RPMI7951 (cell line): ENCODE measurements at regions not wholly inside any gene's neighbourhood (a gene's known extent, or its start where the extent isn't known, plus 50 kb on each side); places are given as distances from the start of the nearest gene placed in this dataset.

Experiments
- DNase-seq: peaks from one replicate; pipeline ENCODE4 v3.0.0-alpha.2; 2012; ENCODE audit warnings: low read depth

DNA sequence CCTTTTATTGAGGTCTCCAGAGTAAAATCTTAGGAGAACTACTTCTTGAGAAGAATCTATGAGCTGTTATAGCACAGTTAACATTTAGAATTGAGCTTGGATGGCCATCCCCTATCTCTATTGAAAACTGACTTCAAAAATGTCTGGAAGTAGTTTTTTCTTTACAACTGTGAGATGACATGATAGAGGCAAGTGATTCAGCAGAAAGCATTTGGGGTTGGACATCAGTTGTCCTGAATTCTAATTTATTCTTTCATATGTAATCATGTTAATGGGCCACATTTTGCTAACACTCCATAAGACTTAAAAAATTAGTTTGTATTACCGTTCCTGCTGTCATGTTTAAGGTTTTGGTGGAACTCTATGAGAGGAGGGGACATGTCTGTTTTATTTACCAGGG, 237.0 kb upstream of the SLC14A2 start:
- no peak for DNase-seq

- no peak for DNase-seq
These were observed 236.3 kb upstream of the SLC14A2 start for GRCh38 chr18:45378933-45379332.

DNA sequence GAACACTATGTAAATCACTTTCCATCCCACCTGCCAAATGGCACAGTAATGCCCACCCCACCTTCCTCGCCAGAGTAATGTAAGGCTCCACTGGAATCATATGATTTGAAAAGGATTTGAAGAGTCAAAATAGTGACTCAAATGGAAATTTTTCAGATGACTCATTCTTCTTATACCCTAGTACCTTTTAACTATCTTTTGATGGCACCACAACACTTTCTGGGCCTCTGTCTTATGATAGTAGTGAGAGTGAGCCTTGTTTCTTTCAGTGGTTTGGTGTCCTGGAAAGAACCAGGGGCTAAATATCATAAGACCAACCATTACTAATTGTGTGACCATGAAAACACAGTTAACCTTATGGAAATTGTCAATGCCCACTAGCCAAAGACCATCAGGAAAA, 235.4 kb upstream of the SLC14A2 start:
- DNase-seq = peak; percentile 48

DNA sequence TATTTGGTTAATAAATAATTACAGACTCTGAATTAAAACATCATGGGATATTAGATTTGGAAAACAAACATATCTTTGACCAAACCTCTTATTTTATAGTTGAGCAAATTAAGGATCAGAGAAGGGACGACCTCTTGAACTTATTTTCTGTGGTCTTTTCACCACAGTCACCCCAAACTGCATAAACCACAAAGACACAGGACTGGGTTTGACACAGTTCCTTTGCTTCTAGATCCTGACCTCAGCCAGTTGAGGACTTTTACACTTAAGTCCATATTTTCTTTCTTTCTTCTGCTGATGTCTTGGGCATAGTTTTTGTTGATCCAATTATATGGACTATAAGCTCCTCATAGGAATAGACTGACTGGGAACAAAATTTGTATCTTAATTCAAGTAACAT, 234.0 kb upstream of the SLC14A2 start:
- DNase-seq = no peak

- DNase-seq = no peak
These were observed 232.0 kb upstream of the SLC14A2 start for GRCh38 chr18:45383228-45383627.

- peak; percentile 47 for DNase-seq
These were observed 230.9 kb upstream of the SLC14A2 start for GRCh38 chr18:45384137-45384961.

DNA sequence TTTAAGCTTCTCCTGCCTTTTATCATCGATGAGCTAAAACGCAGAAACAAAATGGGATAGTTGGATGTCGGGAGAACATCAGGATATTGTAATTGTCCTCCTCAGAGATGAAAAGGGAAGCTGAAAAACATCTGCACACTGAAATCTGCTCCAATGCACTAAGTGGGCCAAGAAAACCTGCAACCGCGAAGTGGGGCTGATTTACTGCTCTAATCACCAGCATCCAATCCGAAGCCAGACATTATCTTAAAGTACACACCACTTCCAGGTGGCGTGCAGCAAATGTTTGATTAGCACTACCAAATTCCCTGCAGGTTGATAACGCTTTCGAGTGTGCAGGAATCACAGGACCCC, 230.3 kb upstream of the SLC14A2 start:
- no peak for DNase-seq

GRCh38 chr18:45386041-45386655, 229.1 kb upstream of the SLC14A2 start:
- DNase-seq = peak; percentile 25

DNA sequence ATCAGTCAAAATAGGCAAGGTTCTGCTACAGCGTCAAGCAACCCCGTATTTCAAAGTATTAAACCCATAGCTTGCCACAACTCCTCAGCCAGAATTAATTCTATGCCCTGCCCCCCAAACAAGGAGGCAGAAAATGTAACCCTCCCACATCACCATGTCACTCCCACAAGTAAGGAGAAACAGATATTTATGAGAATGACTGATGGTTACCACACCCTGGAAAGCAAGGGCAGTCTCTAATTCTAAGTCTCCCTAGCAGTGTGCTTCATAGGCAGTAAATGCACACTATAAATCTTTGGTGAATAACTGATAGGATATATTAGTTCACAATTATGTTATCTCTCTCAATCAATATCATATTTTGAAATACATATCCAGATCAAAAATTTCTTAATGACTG, 228.0 kb upstream of the SLC14A2 start:
- DNase-seq = no peak

DNA sequence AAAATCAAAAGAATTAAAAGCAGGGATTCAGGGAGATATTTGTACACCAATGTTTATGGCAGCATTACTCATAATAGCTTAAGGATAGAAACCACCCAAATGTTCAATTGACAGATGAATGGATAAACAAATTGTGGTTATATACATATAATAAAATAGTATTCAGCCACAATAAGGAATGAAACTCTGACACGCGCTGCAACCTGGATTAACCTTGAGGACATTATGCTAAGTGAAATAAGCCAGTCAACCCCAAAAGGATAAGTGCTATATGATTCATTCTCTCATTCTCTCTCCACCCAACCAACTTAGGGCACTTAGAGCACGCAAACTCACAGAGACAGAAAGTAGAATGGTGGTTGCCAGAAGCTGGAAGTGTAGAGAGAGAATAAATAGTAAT, 216.8 kb upstream of the SLC14A2 start:
- DNase-seq = peak; percentile 53

GRCh38 chr18:45399146-45399545, 216.1 kb upstream of the SLC14A2 start:
- DNase-seq = no peak

GRCh38 chr18:45399643-45400042, 215.6 kb upstream of the SLC14A2 start:
- no peak for DNase-seq

DNA sequence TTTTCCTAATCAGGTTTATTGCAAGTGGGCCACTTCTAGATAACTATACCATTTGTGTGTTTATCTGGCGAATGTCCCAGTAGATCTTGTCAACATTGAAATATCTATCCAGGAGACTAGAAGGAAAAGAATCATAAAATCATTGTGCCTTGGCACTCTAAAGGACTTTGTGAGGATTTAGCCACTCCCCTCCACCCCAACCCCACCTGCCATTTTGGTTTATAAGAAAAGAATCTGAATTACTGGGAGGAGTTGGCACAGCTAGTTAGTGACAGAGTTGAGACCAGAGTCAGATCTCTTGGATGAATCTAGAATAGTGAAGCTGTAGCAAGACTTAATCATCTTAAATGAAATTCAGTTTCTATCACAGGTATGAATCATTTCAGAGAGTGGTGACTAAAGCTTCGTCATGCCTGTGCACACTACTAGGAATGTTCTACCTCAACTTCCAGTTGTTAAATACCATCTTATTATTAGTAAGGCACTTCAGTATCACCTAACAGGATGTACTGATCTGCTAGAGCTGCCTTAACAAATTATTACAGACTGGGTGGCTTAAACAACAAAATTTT, 212.7 kb upstream of the SLC14A2 start:
- DNase-seq = peak; percentile 62

GRCh38 chr18:45403341-45404049, 211.8 kb upstream of the SLC14A2 start:
- DNase-seq = no peak

DNA sequence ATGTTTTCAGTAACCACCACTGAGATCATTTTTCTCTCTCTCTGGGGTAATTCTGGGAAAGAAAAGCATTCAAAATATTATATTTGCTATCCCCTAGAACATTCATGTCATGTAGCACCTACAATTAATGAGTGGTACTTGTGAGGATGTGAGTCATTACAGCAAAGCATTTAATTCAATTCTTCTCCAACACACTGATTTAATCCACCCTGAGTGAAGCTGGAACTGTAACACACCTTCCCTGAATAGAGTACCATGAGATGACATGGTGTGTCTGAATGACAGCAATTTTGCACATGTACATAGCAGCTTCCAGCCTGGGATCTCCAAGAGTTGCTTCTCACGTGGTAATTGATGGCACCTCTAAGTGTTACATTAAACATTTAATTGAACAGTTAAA, 207.1 kb upstream of the SLC14A2 start:
- peak; percentile 12 for DNase-seq

DNA sequence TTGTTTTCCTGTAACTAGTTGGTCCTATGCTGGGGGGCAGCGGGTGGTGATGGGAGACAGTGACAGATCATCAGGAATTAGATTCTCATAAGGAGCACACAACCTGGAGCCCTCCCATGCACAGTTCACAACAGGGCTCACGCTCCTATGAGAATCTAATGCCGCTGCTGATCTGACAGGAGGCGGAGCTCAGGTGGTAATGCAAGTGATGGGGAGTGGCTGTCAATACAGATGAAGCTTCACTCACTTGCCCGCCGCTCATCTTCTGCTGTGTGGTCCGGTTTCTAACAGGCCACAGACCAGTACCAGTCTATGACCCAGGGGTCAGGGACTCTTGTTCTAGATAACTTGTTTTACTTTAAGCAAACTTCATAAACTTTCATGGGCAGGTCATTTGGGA, 205.3 kb upstream of the SLC14A2 start:
- no peak for DNase-seq

DNA sequence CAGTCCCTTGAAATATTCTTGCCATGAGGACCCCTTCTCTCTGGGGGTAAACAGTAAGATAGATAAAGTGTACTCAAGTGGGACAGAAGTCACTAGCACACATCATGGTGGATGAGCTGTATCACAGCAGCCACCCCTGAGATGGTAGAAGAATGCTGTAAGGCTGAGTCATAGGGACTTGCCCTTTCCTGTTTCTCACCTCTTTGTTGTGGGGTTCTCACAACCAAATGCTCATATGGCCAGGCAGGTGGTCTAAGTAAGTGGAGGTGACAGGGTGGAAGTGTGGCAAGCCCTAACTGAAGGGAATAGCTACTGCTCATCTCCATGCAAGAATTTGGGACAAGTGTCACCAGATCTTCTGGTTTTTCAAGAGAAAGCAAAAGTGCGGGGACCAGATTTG, 202.7 kb upstream of the SLC14A2 start:
- peak; percentile 33 for DNase-seq

- DNase-seq = no peak
These were observed 202.0 kb upstream of the SLC14A2 start for GRCh38 chr18:45413180-45413836.

DNA sequence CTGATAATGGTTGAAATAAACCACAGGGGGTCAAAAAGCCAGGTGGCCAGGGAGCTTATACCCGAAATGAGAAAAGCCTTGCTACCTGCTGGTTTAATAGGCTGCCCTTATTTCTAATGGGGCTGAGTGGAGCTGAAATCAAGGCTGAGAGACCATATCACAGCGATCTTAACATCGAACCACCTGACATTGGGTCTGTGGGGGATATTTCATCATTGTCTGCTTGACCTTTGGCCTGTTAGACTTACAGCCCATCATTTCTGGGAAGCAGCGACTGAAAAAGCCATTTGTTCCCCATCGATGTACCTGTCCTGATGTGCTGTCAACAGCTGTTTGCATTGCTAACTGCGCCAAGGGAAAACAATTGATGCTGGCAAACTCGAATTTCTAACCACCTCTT, 199.7 kb upstream of the SLC14A2 start:
- DNase-seq = no peak

GRCh38 chr18:45416168-45416567, 199.1 kb upstream of the SLC14A2 start:
- peak; percentile 45 for DNase-seq

DNA sequence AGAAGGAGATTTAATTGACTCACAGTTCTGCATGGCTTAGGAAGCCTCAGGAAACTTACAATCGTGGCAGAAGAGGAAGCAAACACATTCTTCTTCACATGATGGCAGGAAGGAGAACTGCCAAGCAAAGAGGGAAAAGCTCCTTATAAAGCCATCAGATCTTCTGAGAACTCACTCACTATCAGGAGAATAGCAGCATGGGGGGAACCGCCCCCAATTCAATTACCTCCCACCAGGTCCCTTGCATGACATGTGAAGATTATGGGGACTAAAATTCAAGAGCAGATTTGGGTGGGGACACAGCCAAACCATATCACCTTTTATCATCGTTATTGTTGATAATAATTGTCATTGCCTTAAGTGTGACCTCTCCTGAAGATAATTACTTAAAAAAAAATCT, 197.9 kb upstream of the SLC14A2 start:
- DNase-seq = no peak

DNA sequence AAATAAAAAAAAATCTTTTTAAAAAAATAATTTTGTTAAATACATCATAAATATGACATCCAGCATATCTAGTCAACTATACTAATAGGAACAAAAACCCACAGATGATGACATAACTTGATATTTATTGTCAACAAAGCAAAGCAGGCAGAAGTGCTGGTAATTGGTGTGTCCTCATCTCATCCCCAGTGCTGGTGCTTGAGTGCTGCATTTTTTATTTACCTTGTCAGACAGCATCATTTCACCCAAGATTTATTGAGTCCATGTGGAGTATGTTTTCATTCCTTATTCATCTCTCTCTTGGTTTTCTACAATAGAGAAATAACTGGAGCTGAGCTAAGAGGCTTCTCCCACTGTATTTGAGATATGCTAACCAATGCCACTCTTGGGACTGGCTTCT, 191.6 kb upstream of the SLC14A2 start:
- no peak for DNase-seq
